ENCODE measurements at regions not wholly inside any gene's neighbourhood (a gene's known extent, or its start where the extent isn't known, plus 50 kb on each side); places are given as distances from the start of the nearest gene placed in this dataset.
"Not testable (repeated sequence)": the region's sequence is repeated elsewhere in the genome, so short reads cannot be mapped to it uniquely, and the experiment has no call there.

DNA sequence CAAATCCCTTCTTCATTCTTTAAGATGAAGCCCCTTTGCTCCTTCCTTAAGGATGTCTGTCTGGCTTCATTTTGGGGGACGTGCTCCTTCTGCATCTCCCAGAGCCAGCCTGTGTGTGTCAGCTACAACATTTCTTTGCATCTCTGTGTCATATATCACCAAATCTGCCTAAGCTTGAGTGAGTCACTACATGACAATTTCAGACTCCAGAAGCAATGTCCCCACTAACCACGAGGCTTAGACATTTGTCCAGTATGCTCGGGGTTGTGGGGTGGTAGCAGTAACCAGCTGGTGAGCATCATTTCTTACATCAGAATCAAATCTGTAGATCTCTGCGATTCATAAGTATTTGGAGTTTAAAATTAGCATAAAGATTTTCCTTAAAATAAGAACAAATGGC lies 54.1 kb upstream of the USP14 start:
- DNase-seq (ENCODE audit: low read depth in 1 of 2, low spot score in 1 of 2); in situ Hi-C loops (cut with HindIII; ENCODE audit: low pct_unique_long_range_greater_than_20kb, low sequenced_read_pairs): not testable (repeated sequence)

DNA sequence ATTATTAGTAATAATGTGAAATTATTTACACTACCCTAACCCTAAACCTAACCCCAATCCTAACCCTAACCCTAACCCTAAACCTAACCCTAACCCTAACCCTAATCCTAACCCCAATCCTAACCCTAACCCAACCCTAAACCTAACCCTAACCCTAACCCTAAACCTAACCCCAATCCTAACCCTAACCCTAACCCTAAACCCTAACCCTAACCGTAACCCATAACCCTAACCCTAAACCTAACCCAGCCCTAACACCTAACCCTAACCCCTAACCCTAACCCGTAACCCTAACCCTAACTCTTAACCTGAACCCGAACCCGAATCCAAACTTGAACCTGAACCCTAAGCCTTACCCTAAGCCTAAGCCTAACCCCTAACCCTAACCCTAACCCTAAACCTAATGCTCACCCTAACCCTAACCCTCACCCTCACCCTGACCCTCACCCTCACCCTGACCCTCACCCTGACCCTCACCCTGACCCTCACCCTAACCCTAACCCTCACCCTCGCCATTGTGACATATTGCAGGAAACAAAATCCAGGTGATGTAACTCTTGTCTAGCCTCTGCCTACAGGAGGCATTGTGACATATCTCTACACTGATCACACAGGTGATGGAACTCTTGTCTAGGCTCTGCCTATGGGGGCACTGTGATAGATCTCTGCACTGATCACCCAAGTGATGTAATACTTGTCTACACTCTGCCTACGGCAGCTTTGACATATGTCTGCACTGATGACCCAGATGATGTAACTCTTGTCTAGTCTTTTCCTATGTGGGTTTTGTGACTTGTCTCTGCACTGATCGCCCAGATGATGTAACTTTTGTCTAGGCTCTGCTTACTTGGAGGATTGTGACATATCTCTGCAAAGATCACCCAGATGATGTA lies 53.0 kb upstream of the USP14 start:
- DNase-seq (ENCODE audit: low read depth in 1 of 2, low spot score in 1 of 2); in situ Hi-C loops (cut with HindIII; ENCODE audit: low pct_unique_long_range_greater_than_20kb, low sequenced_read_pairs): not testable (repeated sequence)

DNA sequence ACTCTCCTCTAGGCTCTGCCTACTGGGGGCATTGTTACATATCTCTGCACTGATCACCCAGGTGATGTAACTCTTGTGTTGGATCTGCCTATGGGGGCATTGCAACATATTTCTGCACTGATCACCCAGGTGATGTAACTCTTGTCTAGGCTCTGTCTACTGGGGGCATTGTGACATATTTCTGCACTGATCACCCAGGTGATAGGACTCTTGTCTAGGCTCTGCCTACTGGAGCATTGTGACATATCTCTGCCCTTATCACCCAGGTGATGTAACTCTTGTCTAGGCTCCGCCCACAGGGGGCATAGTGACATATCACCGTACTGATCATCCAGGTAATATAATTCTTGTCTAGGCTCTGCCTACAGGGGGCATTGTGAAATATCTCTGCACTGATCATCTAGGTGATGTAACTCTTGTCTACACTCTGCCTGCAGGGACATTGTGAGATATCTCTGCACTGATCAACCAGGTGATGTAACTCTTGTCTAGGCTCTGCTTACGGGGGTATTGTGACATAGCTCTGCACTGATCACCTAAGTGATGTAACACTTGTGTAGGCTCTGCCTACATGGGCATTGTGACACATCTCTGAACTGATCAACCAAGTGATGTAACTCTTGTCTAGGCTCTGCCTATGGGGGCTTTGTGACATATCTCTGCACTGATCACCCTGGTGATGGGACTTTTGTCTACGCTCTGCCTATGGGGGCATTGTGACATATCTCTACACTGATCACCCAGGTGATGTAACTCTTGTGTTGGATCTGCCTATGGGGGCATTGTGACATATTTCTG lies 52.1 kb upstream of the USP14 start:
- DNase-seq (ENCODE audit: low read depth in 1 of 2, low spot score in 1 of 2), result peak in 1 of 2 experiments; percentile 23
- in situ Hi-C loops (cut with HindIII; ENCODE audit: low pct_unique_long_range_greater_than_20kb, low sequenced_read_pairs), result not testable (repeated sequence)

DNA sequence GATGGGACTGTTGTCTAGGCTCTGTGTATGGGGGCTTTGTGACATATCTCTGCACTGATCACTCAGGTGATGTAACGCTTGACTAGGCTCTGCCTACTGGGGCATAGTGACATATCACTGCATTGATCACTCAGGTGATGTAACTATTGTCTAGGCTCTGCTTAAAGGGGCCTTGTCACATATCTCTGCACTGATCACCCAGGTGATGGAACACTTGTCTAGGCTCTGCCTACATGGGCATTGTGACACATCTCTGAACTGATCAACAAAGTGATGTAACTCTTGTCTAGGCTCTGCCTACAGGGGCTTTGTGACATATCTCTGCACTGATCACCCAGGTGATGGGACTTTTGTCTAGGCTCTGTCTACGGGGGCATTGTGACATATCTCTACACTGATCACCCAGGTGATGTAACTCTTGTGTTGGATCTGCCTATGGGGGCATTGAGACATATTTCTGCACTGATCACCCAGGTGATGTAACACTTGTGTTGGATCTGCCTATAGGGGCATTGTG lies 51.4 kb upstream of the USP14 start:
- in situ Hi-C loops (cut with HindIII; ENCODE audit: low pct_unique_long_range_greater_than_20kb, low sequenced_read_pairs), result not testable (repeated sequence)

DNA sequence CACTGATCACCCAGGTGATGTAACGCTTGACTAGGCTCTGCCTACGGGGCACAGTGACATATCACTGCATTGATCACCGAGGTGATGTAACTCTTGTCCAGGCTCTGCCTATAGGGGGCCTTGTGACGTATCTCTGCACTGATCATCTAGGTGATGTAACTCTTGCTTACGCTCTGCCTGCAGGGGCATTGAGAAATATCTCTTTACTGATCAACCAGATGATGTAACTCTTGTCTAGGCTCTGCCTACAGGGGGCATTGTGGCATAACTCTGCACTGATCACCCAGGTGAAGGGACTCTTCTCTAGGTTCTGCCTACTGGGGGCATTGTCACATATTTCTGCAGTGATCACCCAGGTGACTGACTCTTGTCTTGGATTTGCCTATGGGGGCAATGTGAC lies 50.9 kb upstream of the USP14 start:
- in situ Hi-C loops (cut with HindIII; ENCODE audit: low pct_unique_long_range_greater_than_20kb, low sequenced_read_pairs); DNase-seq (ENCODE audit: low read depth in 1 of 2, low spot score in 1 of 2): not testable (repeated sequence)

More for the DNA sequence above, 51.4 kb upstream of the USP14 start:
- DNase-seq (ENCODE audit: low read depth in 1 of 2, low spot score in 1 of 2), result not testable (repeated sequence)

DNA sequence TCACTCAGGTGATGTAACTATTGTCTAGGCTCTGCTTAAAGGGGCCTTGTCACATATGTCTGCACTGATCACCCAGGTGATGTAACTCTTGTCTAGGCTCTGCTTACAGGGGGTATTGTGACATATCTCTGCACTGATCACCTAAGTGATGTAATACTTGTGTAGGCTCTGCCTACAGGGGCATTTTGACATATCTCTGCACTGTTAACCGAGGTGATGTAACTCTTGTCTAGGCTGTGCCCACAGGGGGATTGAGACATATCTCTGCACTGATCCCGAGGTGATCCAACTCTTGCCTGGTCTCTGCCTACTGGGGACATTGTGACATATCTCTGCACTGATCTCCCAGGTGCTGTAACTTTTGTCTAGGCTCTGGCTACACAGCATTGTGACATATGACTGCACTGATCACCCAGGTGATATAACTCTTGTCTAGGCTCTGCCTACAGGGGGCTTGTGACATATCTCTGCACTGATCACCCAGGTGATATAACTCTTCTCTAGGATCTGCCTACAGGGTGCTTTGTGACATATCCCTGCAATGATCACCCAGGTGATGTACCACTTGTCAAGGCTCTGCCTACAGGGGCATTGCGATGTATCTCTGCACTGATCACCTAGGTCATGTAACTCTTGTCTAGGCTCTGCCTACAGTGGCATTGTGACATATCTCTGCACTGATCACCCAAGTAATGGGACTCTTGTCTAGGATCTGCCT lies 50.3 kb upstream of the USP14 start:
- in situ Hi-C loops (cut with HindIII; ENCODE audit: low pct_unique_long_range_greater_than_20kb, low sequenced_read_pairs); DNase-seq (ENCODE audit: low read depth in 1 of 2, low spot score in 1 of 2): not testable (repeated sequence)

All from T47D (cell line).